Astrocyte of the cerebellum (primary cell): ENCODE measurements at regions not wholly inside any gene's neighbourhood (a gene's known extent, or its start where the extent isn't known, plus 50 kb on each side); places are given as distances from the start of the nearest gene placed in this dataset.

ENCODE experiments used
- DNase-seq: peaks from one replicate; pipeline ENCODE4 v3.0.0-alpha.2; 2011; ENCODE audit warnings: low read depth
- H3K4me3 ChIP-seq: 2 replicates; pipeline ENCODE4 v1.5.1; 2011; ENCODE audit warnings: mild to moderate bottlenecking, low read depth, low read length, moderate library complexity
- in situ Hi-C: cut with HindIII; loops from 2 replicates; pipeline ENCODE4 v1.10.0; 2017; ENCODE audit warnings: low sequenced_read_pairs
- TF ChIP-seq, protein P1 (sequence below): IDR thresholded peaks from 2 replicates; pipeline ENCODE4 v1.5.1; 2012; ENCODE audit warnings: low read length, low read depth, moderate library complexity, mild to moderate bottlenecking; ENCODE audit errors: missing control alignments

DNA sequence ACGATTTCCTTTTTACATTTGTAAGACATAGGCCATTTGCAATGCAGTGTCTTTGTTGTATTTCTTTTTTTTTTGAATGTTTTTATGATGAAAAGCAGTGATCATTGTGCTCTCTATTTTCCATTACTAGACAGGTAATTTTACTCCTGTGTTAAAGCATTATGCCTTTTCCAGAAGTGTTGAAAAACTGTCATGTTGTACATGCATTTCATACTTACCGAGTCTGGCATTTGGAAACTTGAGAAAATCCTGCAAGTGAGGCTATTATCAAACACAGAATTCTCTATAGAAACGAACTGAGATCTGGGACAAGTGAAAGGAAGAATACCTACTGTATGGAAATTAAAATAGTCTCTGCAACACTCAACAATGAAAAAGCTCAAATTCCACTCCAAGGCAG, 78.6 kb upstream of the CNR1 start:
- in situ Hi-C loops = no loop called here
- no peak overlapping the region for H3K4me3 ChIP-seq
- no peak for DNase-seq
- TF ChIP-seq, protein P1, sequence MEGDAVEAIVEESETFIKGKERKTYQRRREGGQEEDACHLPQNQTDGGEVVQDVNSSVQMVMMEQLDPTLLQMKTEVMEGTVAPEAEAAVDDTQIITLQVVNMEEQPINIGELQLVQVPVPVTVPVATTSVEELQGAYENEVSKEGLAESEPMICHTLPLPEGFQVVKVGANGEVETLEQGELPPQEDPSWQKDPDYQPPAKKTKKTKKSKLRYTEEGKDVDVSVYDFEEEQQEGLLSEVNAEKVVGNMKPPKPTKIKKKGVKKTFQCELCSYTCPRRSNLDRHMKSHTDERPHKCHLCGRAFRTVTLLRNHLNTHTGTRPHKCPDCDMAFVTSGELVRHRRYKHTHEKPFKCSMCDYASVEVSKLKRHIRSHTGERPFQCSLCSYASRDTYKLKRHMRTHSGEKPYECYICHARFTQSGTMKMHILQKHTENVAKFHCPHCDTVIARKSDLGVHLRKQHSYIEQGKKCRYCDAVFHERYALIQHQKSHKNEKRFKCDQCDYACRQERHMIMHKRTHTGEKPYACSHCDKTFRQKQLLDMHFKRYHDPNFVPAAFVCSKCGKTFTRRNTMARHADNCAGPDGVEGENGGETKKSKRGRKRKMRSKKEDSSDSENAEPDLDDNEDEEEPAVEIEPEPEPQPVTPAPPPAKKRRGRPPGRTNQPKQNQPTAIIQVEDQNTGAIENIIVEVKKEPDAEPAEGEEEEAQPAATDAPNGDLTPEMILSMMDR = no peak

DNA sequence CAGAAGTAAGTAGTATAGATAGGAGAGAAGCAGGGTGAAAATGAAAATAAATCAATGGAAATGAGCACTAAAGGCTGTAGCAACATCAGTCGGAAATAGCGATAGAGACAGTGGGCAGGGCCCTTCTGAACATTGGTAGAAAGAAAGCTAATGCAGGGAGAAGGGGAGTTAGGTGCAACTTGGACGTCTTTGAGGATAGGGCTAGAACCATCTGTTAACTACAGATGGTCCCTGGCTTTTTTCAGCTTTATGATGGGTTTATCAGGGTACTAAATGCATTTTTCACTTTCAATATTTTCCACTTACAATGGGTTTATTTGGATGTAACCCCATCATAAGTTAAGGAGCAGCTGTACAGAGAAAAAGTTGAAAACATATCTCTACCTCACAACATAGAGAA, 72.8 kb upstream of the CNR1 start:
- in situ Hi-C loops = no loop called here
- TF ChIP-seq, protein P1 = no peak
- no peak overlapping the region for H3K4me3 ChIP-seq
- DNase-seq = no peak

DNA sequence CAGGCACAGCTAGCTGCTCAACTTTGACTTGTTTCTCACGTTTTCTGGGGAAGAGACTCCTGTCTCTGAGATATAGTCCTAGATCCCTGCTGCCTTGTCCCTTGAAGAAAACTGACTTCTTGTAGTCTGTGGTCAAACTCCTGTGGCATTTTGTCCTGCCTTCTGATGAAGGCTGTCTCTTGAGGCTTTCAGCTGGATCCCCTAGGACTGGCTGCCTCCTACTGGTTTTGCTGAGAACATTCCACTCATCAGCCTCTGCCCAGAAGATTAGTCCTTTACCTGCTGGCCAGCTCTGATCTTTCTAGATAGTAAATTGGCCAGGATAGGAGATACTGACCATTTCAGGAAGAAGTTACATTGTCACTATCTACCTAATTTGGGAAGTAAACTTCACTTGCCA, 71.9 kb upstream of the CNR1 start:
- H3K4me3 ChIP-seq = no peak overlapping the region
- TF ChIP-seq, protein P1 = peak; percentile 29
- in situ Hi-C loops = no loop called here
- DNase-seq = no peak

DNA sequence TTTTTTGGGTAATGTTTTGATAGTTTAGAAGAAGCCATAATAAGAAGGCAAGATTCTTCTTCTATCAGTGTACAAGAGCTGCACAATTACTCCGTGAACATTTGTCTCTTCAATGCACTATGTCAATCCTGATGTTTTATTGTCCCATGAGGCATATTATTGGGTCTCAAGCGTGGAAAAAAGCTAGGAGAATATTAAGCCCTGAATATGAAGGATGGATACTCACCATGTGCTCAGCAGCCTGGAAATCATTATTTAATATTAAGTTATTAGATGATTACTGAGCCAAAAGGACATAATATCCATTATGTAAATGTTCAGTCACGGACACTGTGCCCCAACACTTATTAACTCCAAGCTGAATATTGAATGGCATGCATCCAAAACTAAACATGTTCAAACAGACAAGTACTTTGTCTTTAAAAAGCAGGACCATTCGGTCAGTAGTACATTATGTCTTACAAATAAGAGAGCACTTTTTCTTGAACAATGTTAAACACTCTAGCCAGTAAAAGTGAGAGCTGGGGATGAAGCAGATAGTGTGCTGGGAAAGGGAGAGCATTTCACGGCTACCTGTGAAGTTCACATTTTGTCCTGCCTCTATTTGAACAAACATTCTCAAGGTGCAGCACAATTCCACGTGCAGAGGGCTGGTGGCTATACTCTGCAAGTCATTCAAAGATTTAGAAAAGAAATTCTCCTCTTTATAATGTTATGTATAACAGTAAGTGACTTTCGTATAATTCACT, 70.6 kb upstream of the CNR1 start:
- DNase-seq = no peak
- TF ChIP-seq, protein P1 = no peak
- in situ Hi-C loops = no loop called here
- H3K4me3 ChIP-seq = no peak overlapping the region

DNA sequence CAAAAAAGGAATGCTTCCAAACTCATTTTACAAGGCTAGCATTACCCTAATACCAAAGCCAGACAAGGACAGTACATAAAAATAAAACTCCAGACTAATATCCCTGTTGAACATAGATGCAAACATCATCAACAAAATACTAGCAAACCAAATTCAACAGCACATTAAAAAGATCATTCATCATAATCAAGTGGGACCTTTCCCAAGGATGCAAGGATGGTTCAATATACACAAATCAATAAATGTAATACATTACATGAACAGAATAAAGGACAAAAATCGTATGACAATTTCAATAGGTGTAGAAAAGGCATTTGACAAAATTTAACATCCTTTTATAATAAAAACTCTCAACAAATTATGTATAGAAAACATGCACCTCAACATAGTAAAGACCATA, 66.6 kb upstream of the CNR1 start:
- TF ChIP-seq, protein P1 = no peak
- H3K4me3 ChIP-seq = no peak overlapping the region
- in situ Hi-C loops = no loop called here
- DNase-seq = no peak

DNA sequence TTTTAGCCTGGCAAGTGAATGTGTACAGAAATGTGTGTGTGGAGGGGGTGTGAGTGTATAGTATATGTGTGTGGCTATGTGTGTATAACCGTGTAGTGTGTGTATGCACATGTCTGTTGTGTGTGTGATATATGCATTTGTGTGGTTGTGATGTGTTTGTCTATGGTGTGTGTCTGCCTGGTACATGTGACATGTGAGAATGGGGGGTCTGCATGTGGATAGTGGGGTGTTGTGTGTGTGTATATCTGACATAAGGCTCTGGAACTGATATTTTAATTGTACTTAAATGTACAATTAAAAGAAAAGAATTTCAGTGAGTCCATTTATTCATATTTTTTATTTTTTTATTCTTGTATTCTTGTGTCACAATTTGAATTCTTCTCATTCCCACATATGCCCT, 57.2 kb upstream of the CNR1 start:
- DNase-seq = no peak
- TF ChIP-seq, protein P1 = no peak
- in situ Hi-C loops = no loop called here
- H3K4me3 ChIP-seq = no peak overlapping the region

DNA sequence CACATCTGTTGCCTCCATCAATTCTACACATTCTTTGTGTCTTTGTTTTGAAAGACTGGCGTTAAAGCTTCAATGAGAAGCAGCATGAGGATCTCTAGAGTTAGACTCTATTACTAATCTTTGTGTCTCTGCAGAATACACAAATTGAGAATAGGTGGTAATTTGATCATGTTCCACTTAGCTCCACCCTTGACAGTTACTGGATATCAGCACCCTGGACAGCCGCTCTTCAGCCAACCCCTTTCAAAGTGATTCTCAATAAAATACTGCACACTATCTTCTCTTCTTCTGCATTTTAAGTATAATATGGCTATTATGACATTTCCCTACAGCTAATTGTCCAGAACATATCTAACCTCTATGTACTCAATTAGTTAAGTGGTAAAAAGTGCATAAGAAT, 54.3 kb upstream of the CNR1 start:
- TF ChIP-seq, protein P1 = no peak
- H3K4me3 ChIP-seq = no peak overlapping the region
- in situ Hi-C loops = no loop called here
- peak; percentile 11 for DNase-seq
